UCSD-AML1 (cell line): ENCODE measurements at regions not wholly inside any gene's neighbourhood (a gene's known extent, or its start where the extent isn't known, plus 50 kb on each side); places are given as distances from the start of the nearest gene placed in this dataset.
A peak's percentile ranks its signal among the peaks of the same experiment; 100 is the strongest.
"Not testable (repeated sequence)": the region's sequence is repeated elsewhere in the genome, so short reads cannot be mapped to it uniquely, and the experiment has no call there.

ENCODE experiments used
- DNase-seq: peaks from one replicate; lab custom pipeline; 2025; ENCODE audit not compliant: unreplicated experiment; lab: John Stamatoyannopoulos, UW

- DNase-seq, result no peak
Measured at GRCh38 chr7:66535414-66536329, 93.0 kb upstream of the KCTD7 start.

GRCh38 chr7:66537380-66537779 is 91.3 kb upstream of the KCTD7 start:
- DNase-seq, result no peak

GRCh38 chr7:66537876-66538275 is 90.8 kb upstream of the KCTD7 start:
- DNase-seq, result no peak

- no peak for DNase-seq
Measured at GRCh38 chr7:66539264-66539623, 89.4 kb upstream of the KCTD7 start.

- no peak for DNase-seq
Measured at GRCh38 chr7:66539902-66540375, 88.7 kb upstream of the KCTD7 start.

- no peak for DNase-seq
Measured at GRCh38 chr7:66542049-66542448, 86.6 kb upstream of the KCTD7 start.

GRCh38 chr7:66542528-66543269 is 86.0 kb upstream of the KCTD7 start:
- DNase-seq, result no peak

- DNase-seq, result no peak
Measured at GRCh38 chr7:66549466-66549865, 79.2 kb upstream of the KCTD7 start.

- no peak for DNase-seq
Measured at GRCh38 chr7:66553001-66553400, 75.7 kb upstream of the KCTD7 start.

- DNase-seq, result not testable (repeated sequence)
Measured at GRCh38 chr7:66553675-66554074, 75.0 kb upstream of the KCTD7 start.

- DNase-seq, result not testable (repeated sequence)
Measured at GRCh38 chr7:66554291-66554690, 74.4 kb upstream of the KCTD7 start.

- DNase-seq, result not testable (repeated sequence)
Measured at GRCh38 chr7:66554842-66555430, 73.7 kb upstream of the KCTD7 start.

GRCh38 chr7:66556177-66556548 is 72.5 kb upstream of the KCTD7 start:
- no peak for DNase-seq

GRCh38 chr7:66556549-66557213 is 72.0 kb upstream of the KCTD7 start:
- no peak for DNase-seq

- peak; percentile 32 for DNase-seq
Measured at GRCh38 chr7:66557214-66558200, 71.2 kb upstream of the KCTD7 start.

GRCh38 chr7:66558201-66558641 is 70.5 kb upstream of the KCTD7 start:
- no peak for DNase-seq

- DNase-seq, result no peak
Measured at GRCh38 chr7:66558660-66559465, 69.8 kb upstream of the KCTD7 start.

GRCh38 chr7:66564045-66564444 is 64.6 kb upstream of the KCTD7 start:
- no peak for DNase-seq

GRCh38 chr7:66570179-66570578 is 58.5 kb upstream of the KCTD7 start:
- DNase-seq, result not testable (repeated sequence)
